WTC11 (cell line): ENCODE measurements at regions not wholly inside any gene's neighbourhood (a gene's known extent, or its start where the extent isn't known, plus 50 kb on each side); places are given as distances from the start of the nearest gene placed in this dataset.

Source experiments
- AR ChIP-seq: fragments of 250-450 bp; sonication (Bioruptor Pico); IDR thresholded peaks from 2 replicates; pipeline ENCODE4 v1.9.0; 2021; ENCODE audit warnings: mild to moderate bottlenecking
- CDX4 ChIP-seq: fragments of 250-450 bp; sonication (Bioruptor Pico); IDR thresholded peaks from 2 replicates; pipeline ENCODE4 v1.9.0; 2021; ENCODE audit warnings: moderate library complexity, mild to moderate bottlenecking, inconsistent platforms, borderline replicate concordance
- E2F1 ChIP-seq: sonication (generic); formaldehyde crosslinking; IDR thresholded peaks from 2 replicates; pipeline ENCODE4 v1.8.0; 2022; ENCODE audit warnings: mild to moderate bottlenecking, missing genetic modification reagents
- E2F4 ChIP-seq: sonication (generic); formaldehyde crosslinking; IDR thresholded peaks from 2 replicates; pipeline ENCODE4 v1.8.1; 2022; ENCODE audit warnings: low read depth, mild to moderate bottlenecking, moderate library complexity, missing genetic modification reagents, borderline replicate concordance
- ERG ChIP-seq: fragments of 250-450 bp; sonication (Bioruptor Pico); IDR thresholded peaks from 2 replicates; pipeline ENCODE4 v1.8.0; 2021; ENCODE audit warnings: mild to moderate bottlenecking
- IRF1 ChIP-seq: sonication (generic); formaldehyde crosslinking; IDR thresholded peaks from 2 replicates; pipeline ENCODE4 v1.8.0; 2023; ENCODE audit warnings: missing genetic modification reagents
- NR1H2 ChIP-seq: sonication (generic); formaldehyde crosslinking; IDR thresholded peaks from 2 replicates; pipeline ENCODE4 v1.9.0; 2021; ENCODE audit warnings: mild to moderate bottlenecking, moderate library complexity, missing genetic modification reagents
- PRDM15 ChIP-seq: sonication (generic); formaldehyde crosslinking; IDR thresholded peaks from 2 replicates; pipeline ENCODE4 v1.8.0; 2022; ENCODE audit warnings: missing genetic modification reagents
- SMAD3 ChIP-seq: sonication (generic); formaldehyde crosslinking; IDR thresholded peaks from 2 replicates; pipeline ENCODE4 v1.8.0; 2022; ENCODE audit warnings: missing genetic modification reagents, mild to moderate bottlenecking, borderline replicate concordance
- USF2 ChIP-seq: sonication (generic); formaldehyde crosslinking; IDR thresholded peaks from 2 replicates; pipeline ENCODE4 v1.8.1; 2023; ENCODE audit warnings: mild to moderate bottlenecking, missing genetic modification reagents, moderate library complexity
- ZNF532 ChIP-seq: fragments of 250-450 bp; sonication (Bioruptor Pico); IDR thresholded peaks from 2 replicates; pipeline ENCODE4 v1.9.0; 2021; ENCODE audit warnings: mild to moderate bottlenecking, borderline replicate concordance
- ZNF671 ChIP-seq: fragments of 250-450 bp; sonication (Bioruptor Pico); IDR thresholded peaks from 2 replicates; pipeline ENCODE4 v1.8.0; 2021; ENCODE audit warnings: mild to moderate bottlenecking

GRCh38 chr2:126795656-126796055, 103.0 kb upstream of the TEX51 start (continued):
- TF ChIP-seq ZNF532 (CRISPR knock-in tag) (no peak), IRF1 (CRISPR knock-in tag) (no peak), E2F1 (CRISPR knock-in tag) (no peak), E2F4 (CRISPR knock-in tag) (no peak), NR1H2 (CRISPR knock-in tag) (no peak), AR (CRISPR knock-in tag) (no peak), PRDM15 (CRISPR knock-in tag) (no peak), SMAD3 (CRISPR knock-in tag) (no peak), ERG (no peak), ZNF671 (CRISPR knock-in tag) (no peak), CDX4 (CRISPR knock-in tag) (no peak), USF2 (CRISPR knock-in tag) (no peak)
